ENCODE measurements at regions not wholly inside any gene's neighbourhood (a gene's known extent, or its start where the extent isn't known, plus 50 kb on each side); places are given as distances from the start of the nearest gene placed in this dataset.

- H2AK5ac ChIP-seq (ENCODE audit: low read length): no peak overlapping the region
- no CpG with 5 or more reads among the region's 5 CpGs for WGBS (ENCODE audit: extremely low coverage, insufficient coverage, insufficient read length)
Measured at GRCh38 chr14:97571201-97571600, 774.0 kb downstream of the VRK1 start.

DNA sequence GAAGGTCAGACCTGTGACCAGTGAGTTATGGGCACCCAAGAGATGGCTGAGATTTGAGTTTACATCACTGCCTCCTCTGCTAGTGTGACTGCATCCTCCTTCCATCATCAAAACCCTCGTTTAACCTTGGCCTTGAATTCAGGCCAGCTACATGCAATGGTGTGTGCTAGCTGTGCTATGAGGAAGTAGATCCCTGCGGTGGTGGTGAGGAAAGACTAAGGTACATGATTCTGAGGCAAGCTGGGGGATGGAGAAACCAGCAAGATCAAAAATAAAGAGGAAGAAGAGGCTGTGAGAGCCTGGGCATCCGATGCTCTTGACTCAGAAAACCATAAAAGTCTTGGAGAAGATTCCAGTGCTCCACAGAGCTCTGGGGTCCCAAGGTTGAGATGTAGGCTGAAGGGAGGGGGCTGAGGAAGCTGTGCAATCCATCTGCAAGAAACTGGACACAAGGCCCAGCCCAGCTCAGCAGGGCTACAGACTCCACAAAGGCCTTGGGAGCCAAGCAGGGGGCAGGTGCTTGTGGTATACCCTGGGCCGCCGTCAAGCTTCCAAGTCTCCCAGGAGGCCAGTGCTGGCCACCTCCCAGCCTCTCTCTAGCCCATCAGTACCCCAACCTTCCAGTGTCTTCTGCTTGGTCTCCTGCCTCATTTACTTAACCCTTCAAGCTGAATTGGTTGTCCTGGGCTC lies 774.8 kb downstream of the VRK1 start:
- no peak overlapping the region for H2BK120ac ChIP-seq (ENCODE audit: insufficient read depth, low read length, poor library complexity)
- no peaks in the 10 kb centered on the region for H3K36me3 ChIP-seq (ENCODE audit: control insufficient read depth in 1 of 2, insufficient read depth in 2 of 2, low read length in 2 of 2)
- H3K79me2 ChIP-seq (ENCODE audit: control insufficient read depth, insufficient read depth, low read length, poor library complexity): no peaks in the 10 kb centered on the region
- no peak overlapping the region for H3K4me2 ChIP-seq (ENCODE audit: low read length)
- no peak overlapping the region for H2BK5ac ChIP-seq (ENCODE audit: low read depth, low read length, poor library complexity)
- H3K14ac ChIP-seq (ENCODE audit: low read length): no peak overlapping the region
- no peak overlapping the region for H3K9ac ChIP-seq (ENCODE audit: low read length)
- whole genome bisulfite sequencing (ENCODE audit: extremely low coverage, insufficient coverage, insufficient read length): no CpG with 5 or more reads among the region's 5 CpGs
- no peak overlapping the region for H3K18ac ChIP-seq (ENCODE audit: low read length)
- no peak overlapping the region for H4K12ac ChIP-seq (ENCODE audit: low read depth, low read length)
- H2AFZ ChIP-seq (ENCODE audit: insufficient read depth, low read length, poor library complexity): no peak overlapping the region
- no peak overlapping the region for H4K8ac ChIP-seq (ENCODE audit: low read depth, low read length)
- H3K9me3 ChIP-seq (ENCODE audit: insufficient read depth, low read depth, low read length): no peaks in the 10 kb centered on the region
- H3K4me1 ChIP-seq (ENCODE audit: control insufficient read depth in 1 of 2, insufficient read depth in 2 of 2, low read length in 2 of 2): no peaks in the 10 kb centered on the region
- peak overlapping the region; percentile 58 for H3K4me3 ChIP-seq (ENCODE audit: low read depth, low read length)
- H3K27ac ChIP-seq (ENCODE audit: low read depth, low read length): no peak overlapping the region
- H2BK12ac ChIP-seq (ENCODE audit: low read length): no peak overlapping the region
- DNase-seq: no peak
- H3K27me3 ChIP-seq (ENCODE audit: insufficient read depth, low read length): no peaks in the 10 kb centered on the region
- no peak overlapping the region for H4K91ac ChIP-seq (ENCODE audit: low read depth, low read length)
- H2AK5ac ChIP-seq (ENCODE audit: low read length): no peak overlapping the region
- no peaks in the 10 kb centered on the region for H3K79me1 ChIP-seq (ENCODE audit: low read length)
- no peak overlapping the region for H3K23ac ChIP-seq (ENCODE audit: low read length)
- no peak overlapping the region for H3K4ac ChIP-seq (ENCODE audit: low read depth, low read length)

More at GRCh38 chr14:97571201-97571600, 774.0 kb downstream of the VRK1 start:
- no peak overlapping the region for H2BK12ac ChIP-seq (ENCODE audit: low read length)
- no peaks in the 10 kb centered on the region for H3K79me2 ChIP-seq (ENCODE audit: control insufficient read depth, insufficient read depth, low read length, poor library complexity)
- H2AFZ ChIP-seq (ENCODE audit: insufficient read depth, low read length, poor library complexity): no peak overlapping the region
- H3K4me3 ChIP-seq (ENCODE audit: low read depth, low read length): no peak overlapping the region
- H2BK120ac ChIP-seq (ENCODE audit: insufficient read depth, low read length, poor library complexity): no peak overlapping the region
- no peaks in the 10 kb centered on the region for H3K27me3 ChIP-seq (ENCODE audit: insufficient read depth, low read length)
- no peak overlapping the region for H3K4me2 ChIP-seq (ENCODE audit: low read length)
- no peak overlapping the region for H4K8ac ChIP-seq (ENCODE audit: low read depth, low read length)
- H3K4me1 ChIP-seq (ENCODE audit: control insufficient read depth in 1 of 2, insufficient read depth in 2 of 2, low read length in 2 of 2): no peaks in the 10 kb centered on the region
- H3K14ac ChIP-seq (ENCODE audit: low read length): no peak overlapping the region
- no peak overlapping the region for H3K23ac ChIP-seq (ENCODE audit: low read length)
- H3K18ac ChIP-seq (ENCODE audit: low read length): no peak overlapping the region
- H3K27ac ChIP-seq (ENCODE audit: low read depth, low read length): no peak overlapping the region
- no peaks in the 10 kb centered on the region for H3K36me3 ChIP-seq (ENCODE audit: control insufficient read depth in 1 of 2, insufficient read depth in 2 of 2, low read length in 2 of 2)
- no peak overlapping the region for H3K4ac ChIP-seq (ENCODE audit: low read depth, low read length)
- no peak overlapping the region for H2BK5ac ChIP-seq (ENCODE audit: low read depth, low read length, poor library complexity)
- no peaks in the 10 kb centered on the region for H3K9me3 ChIP-seq (ENCODE audit: insufficient read depth, low read depth, low read length)
- DNase-seq: no peak
- H3K79me1 ChIP-seq (ENCODE audit: low read length): no peaks in the 10 kb centered on the region
- H4K12ac ChIP-seq (ENCODE audit: low read depth, low read length): no peak overlapping the region
- H3K9ac ChIP-seq (ENCODE audit: low read length): no peak overlapping the region
- H4K91ac ChIP-seq (ENCODE audit: low read depth, low read length): no peak overlapping the region

DNA sequence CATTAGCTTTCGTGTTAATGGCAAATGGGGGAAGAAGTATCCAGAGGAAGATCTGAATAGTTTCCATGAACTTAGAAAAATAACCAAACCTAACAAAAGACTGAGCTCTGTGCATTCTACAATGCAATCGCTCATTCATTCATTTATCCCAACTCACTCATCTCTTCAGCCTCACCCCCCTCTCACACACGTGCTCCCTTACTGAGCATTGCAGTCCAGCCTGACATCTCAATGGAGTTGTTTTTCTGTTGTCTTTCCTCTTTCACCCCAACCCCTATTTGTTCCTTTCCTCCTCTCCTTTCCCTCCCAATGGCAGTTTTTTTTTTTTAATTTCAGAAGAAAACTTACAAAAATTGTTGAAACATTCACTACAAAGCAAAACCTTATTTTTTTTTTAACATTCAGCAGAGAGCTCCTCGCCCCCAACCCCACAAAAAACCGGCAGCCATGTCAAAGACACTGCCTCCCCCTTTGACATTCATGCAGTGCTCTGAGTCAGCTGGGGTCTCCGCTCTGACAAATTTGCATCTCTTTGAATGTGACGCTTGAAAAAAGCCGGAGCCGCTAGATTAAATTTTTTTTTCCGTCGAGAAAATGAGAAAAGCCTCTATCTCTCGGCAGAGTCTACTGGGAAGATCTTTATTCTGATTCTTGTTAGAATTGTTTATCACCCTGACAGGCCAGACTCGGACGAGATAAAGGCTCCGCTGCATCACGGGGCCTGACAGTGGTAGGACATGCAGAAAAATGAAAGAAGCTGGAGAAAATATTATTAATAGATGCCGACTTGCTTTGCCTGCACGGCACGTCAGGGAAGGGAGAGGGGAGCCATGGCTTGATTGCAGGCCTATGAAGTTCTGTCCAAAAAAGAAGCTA lies 775.6 kb downstream of the VRK1 start:
- Histone ChIP-seq H4K8ac (ENCODE audit: low read depth, low read length) (no peak overlapping the region), H3K14ac (ENCODE audit: low read length) (no peak overlapping the region), H3K4me3 (ENCODE audit: low read depth, low read length) (no peak overlapping the region), H3K9ac (ENCODE audit: low read length) (no peak overlapping the region), H3K36me3 (ENCODE audit: control insufficient read depth in 1 of 2, insufficient read depth in 2 of 2, low read length in 2 of 2) (no peaks in the 10 kb centered on the region), H4K12ac (ENCODE audit: low read depth, low read length) (no peak overlapping the region), H3K4ac (ENCODE audit: low read depth, low read length) (no peak overlapping the region), H2BK120ac (ENCODE audit: insufficient read depth, low read length, poor library complexity) (no peak overlapping the region), H3K23ac (ENCODE audit: low read length) (no peak overlapping the region), H2BK12ac (ENCODE audit: low read length) (no peak overlapping the region), H3K27me3 (ENCODE audit: insufficient read depth, low read length) (no peaks in the 10 kb centered on the region), H3K79me2 (ENCODE audit: control insufficient read depth, insufficient read depth, low read length, poor library complexity) (no peaks in the 10 kb centered on the region), H3K27ac (ENCODE audit: low read depth, low read length) (no peak overlapping the region), H4K91ac (ENCODE audit: low read depth, low read length) (no peak overlapping the region), H3K4me1 (ENCODE audit: control insufficient read depth in 1 of 2, insufficient read depth in 2 of 2, low read length in 2 of 2) (no peaks in the 10 kb centered on the region), H2AFZ (ENCODE audit: insufficient read depth, low read length, poor library complexity) (no peak overlapping the region), H3K4me2 (ENCODE audit: low read length) (no peak overlapping the region), H2BK5ac (ENCODE audit: low read depth, low read length, poor library complexity) (no peak overlapping the region), H3K79me1 (ENCODE audit: low read length) (no peaks in the 10 kb centered on the region), H3K9me3 (ENCODE audit: insufficient read depth, low read depth, low read length) (no peaks in the 10 kb centered on the region), H2AK5ac (ENCODE audit: low read length) (no peak overlapping the region), H3K18ac (ENCODE audit: low read length) (no peak overlapping the region)
- DNase-seq: no peak
- WGBS (ENCODE audit: extremely low coverage, insufficient coverage, insufficient read length): no CpG with 5 or more reads among the region's 19 CpGs

GRCh38 chr14:97575677-97576076 lies 778.5 kb downstream of the VRK1 start:
- no peak overlapping the region for H3K4me3 ChIP-seq (ENCODE audit: low read depth, low read length)
- H3K36me3 ChIP-seq (ENCODE audit: control insufficient read depth in 1 of 2, insufficient read depth in 2 of 2, low read length in 2 of 2): no peaks in the 10 kb centered on the region
- H2AFZ ChIP-seq (ENCODE audit: insufficient read depth, low read length, poor library complexity): no peak overlapping the region
- H2BK12ac ChIP-seq (ENCODE audit: low read length): no peak overlapping the region
- no peaks in the 10 kb centered on the region for H3K27me3 ChIP-seq (ENCODE audit: insufficient read depth, low read length)
- no peak overlapping the region for H3K9ac ChIP-seq (ENCODE audit: low read length)
- H3K79me1 ChIP-seq (ENCODE audit: low read length): no peaks in the 10 kb centered on the region
- no peaks in the 10 kb centered on the region for H3K79me2 ChIP-seq (ENCODE audit: control insufficient read depth, insufficient read depth, low read length, poor library complexity)
- H4K12ac ChIP-seq (ENCODE audit: low read depth, low read length): no peak overlapping the region
- H2BK120ac ChIP-seq (ENCODE audit: insufficient read depth, low read length, poor library complexity): no peak overlapping the region
- no peak overlapping the region for H2BK5ac ChIP-seq (ENCODE audit: low read depth, low read length, poor library complexity)
- no peak for DNase-seq
- H2AK5ac ChIP-seq (ENCODE audit: low read length): no peak overlapping the region
- WGBS (ENCODE audit: extremely low coverage, insufficient coverage, insufficient read length): no CpG with 5 or more reads among the region's 6 CpGs
- H3K14ac ChIP-seq (ENCODE audit: low read length): no peak overlapping the region
- no peak overlapping the region for H3K18ac ChIP-seq (ENCODE audit: low read length)
- no peak overlapping the region for H3K27ac ChIP-seq (ENCODE audit: low read depth, low read length)
- no peak overlapping the region for H4K8ac ChIP-seq (ENCODE audit: low read depth, low read length)
- no peak overlapping the region for H3K23ac ChIP-seq (ENCODE audit: low read length)
- no peaks in the 10 kb centered on the region for H3K9me3 ChIP-seq (ENCODE audit: insufficient read depth, low read depth, low read length)
- no peak overlapping the region for H3K4me2 ChIP-seq (ENCODE audit: low read length)
- no peak overlapping the region for H4K91ac ChIP-seq (ENCODE audit: low read depth, low read length)
- H3K4me1 ChIP-seq (ENCODE audit: control insufficient read depth in 1 of 2, insufficient read depth in 2 of 2, low read length in 2 of 2): no peaks in the 10 kb centered on the region
- no peak overlapping the region for H3K4ac ChIP-seq (ENCODE audit: low read depth, low read length)
